Peyer's patch (tissue), 4 donors: ENCODE measurements at regions not wholly inside any gene's neighbourhood (a gene's known extent, or its start where the extent isn't known, plus 50 kb on each side); places are given as distances from the start of the nearest gene placed in this dataset.

Experiments used
- POLR2A ChIP-seq, 2 donors: fragments of 450-650 bp; IDR thresholded peaks; one replicate each; pipeline ENCODE4 v1.5.1; 2017; ENCODE audit warnings: antibody characterized with exemption in 2 of 2, mild to moderate bottlenecking in 2 of 2, moderate library complexity in 2 of 2
- TF ChIP-seq, protein P1 (sequence below), 6 experiments: fragments of 450-650 bp in 4 of 6; fragments of 200-600 bp in 2 of 6; sonication (generic) in 1 of 6; IDR thresholded peaks; one replicate each; pipeline ENCODE4 v1.5.1; 2017 to 2019; ENCODE audit warnings: antibody characterized with exemption in 6 of 6, mild to moderate bottlenecking in 3 of 6, moderate library complexity in 1 of 6

DNA sequence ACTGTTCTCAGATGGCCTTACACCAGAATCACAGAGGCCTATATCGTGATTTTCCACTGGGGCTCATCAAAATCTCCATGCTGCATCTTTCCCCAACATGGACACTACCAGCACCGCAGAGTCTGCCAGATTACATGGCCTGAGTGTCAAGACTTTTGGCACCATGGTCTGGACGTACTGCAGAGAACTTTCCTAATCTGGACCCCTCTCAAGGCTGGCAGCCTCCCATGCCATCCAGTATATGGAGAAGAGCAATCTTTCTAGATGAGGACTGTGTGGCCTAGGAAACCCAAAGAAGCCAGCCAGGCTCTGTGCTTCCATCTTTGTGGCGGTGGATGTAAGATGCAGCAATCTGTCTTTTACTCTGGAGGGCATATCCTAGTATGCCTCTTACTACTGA lies 139.2 kb downstream of the ADAMTS15 start:
- TF ChIP-seq, protein P1, sequence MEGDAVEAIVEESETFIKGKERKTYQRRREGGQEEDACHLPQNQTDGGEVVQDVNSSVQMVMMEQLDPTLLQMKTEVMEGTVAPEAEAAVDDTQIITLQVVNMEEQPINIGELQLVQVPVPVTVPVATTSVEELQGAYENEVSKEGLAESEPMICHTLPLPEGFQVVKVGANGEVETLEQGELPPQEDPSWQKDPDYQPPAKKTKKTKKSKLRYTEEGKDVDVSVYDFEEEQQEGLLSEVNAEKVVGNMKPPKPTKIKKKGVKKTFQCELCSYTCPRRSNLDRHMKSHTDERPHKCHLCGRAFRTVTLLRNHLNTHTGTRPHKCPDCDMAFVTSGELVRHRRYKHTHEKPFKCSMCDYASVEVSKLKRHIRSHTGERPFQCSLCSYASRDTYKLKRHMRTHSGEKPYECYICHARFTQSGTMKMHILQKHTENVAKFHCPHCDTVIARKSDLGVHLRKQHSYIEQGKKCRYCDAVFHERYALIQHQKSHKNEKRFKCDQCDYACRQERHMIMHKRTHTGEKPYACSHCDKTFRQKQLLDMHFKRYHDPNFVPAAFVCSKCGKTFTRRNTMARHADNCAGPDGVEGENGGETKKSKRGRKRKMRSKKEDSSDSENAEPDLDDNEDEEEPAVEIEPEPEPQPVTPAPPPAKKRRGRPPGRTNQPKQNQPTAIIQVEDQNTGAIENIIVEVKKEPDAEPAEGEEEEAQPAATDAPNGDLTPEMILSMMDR (IDR thresholded peaks at IDR 0.05) = no peak
- no peak for TF ChIP-seq POLR2A (IDR thresholded peaks at IDR 0.05)
